ENCODE measurements at regions not wholly inside any gene's neighbourhood (a gene's known extent, or its start where the extent isn't known, plus 50 kb on each side); places are given as distances from the start of the nearest gene placed in this dataset.

GRCh38 chr13:54379461-54379860 lies 1350.8 kb downstream of the OLFM4 start:
- Histone ChIP-seq H3K4me3 (no peak overlapping the region), H3K9me3 (replicated peaks in 1 of 3) (no peaks in the 10 kb centered on the region), H3K4me1 (replicated peaks in 1 of 2) (no peaks in the 10 kb centered on the region), H3K27me3 (no peaks in the 10 kb centered on the region), H3K27ac (no peak overlapping the region), H3K36me3 (replicated peaks in 1 of 2) (no peaks in the 10 kb centered on the region)
- 62 to 76% (median 67%) methylated on average over 2 of the region's 2 CpGs for WGBS, 4 donors
- intact Hi-C loops (cut with DNase I), result no loop called here
- TF ChIP-seq CTCF (IDR thresholded peaks at IDR 0.05) (no peak), POLR2A (IDR thresholded peaks at IDR 0.05) (no peak)
- DNase-seq, result no peak

- DNase-seq, result no peak
- TF ChIP-seq CTCF (IDR thresholded peaks at IDR 0.05) (no peak), POLR2A (IDR thresholded peaks at IDR 0.05) (no peak)
- H3K9me3 ChIP-seq (replicated peaks in 1 of 3), result no peaks in the 10 kb centered on the region
- intact Hi-C loops (cut with DNase I), result no loop called here
- 46 to 66% (median 49%) methylated on average over 2 of the region's 2 CpGs for WGBS, 4 donors
- H3K4me3 ChIP-seq, result no peak overlapping the region
- H3K27ac ChIP-seq, result no peak overlapping the region
- H3K36me3 ChIP-seq (replicated peaks in 1 of 2), result no peaks in the 10 kb centered on the region
- no peaks in the 10 kb centered on the region for H3K4me1 ChIP-seq (replicated peaks in 1 of 2)
- no peaks in the 10 kb centered on the region for H3K27me3 ChIP-seq
Measured at GRCh38 chr13:54383604-54384003, 1355.0 kb downstream of the OLFM4 start.

GRCh38 chr13:54387625-54388024 lies 1359.0 kb downstream of the OLFM4 start:
- DNase-seq, result no peak
- Histone ChIP-seq H3K4me3 (no peak overlapping the region), H3K4me1 (replicated peaks in 1 of 2) (no peaks in the 10 kb centered on the region), H3K36me3 (replicated peaks in 1 of 2) (no peaks in the 10 kb centered on the region), H3K9me3 (replicated peaks in 1 of 3) (no peaks in the 10 kb centered on the region), H3K27ac (no peak overlapping the region), H3K27me3 (no peaks in the 10 kb centered on the region)
- intact Hi-C loops (cut with DNase I), result no loop called here
- TF ChIP-seq CTCF (IDR thresholded peaks at IDR 0.05), result no peak
- TF ChIP-seq POLR2A (IDR thresholded peaks at IDR 0.05), result no peak

GRCh38 chr13:54390841-54391240 lies 1362.2 kb downstream of the OLFM4 start:
- Histone ChIP-seq H3K4me1 (replicated peaks in 1 of 2) (no peaks in the 10 kb centered on the region), H3K9me3 (replicated peaks in 1 of 3) (no peaks in the 10 kb centered on the region), H3K4me3 (no peak overlapping the region), H3K36me3 (replicated peaks in 1 of 2) (no peaks in the 10 kb centered on the region), H3K27me3 (no peaks in the 10 kb centered on the region), H3K27ac (no peak overlapping the region)
- no peak for DNase-seq
- no peak for TF ChIP-seq POLR2A (IDR thresholded peaks at IDR 0.05)
- TF ChIP-seq CTCF (IDR thresholded peaks at IDR 0.05), result no peak
- intact Hi-C loops (cut with DNase I), result no loop called here
- 84 to 97% (median 86%) methylated on average over 2 of the region's 2 CpGs for WGBS, 4 donors
